ENCODE measurements at regions not wholly inside any gene's neighbourhood (a gene's known extent, or its start where the extent isn't known, plus 50 kb on each side); places are given as distances from the start of the nearest gene placed in this dataset.

GRCh38 chr5:101390151-101390908 is 487.2 kb upstream of the ST8SIA4 start:
- TF ChIP-seq POLR2A (IDR thresholded peaks at IDR 0.05) = no peak
- TF ChIP-seq CTCF (IDR thresholded peaks at IDR 0.05) = no peak
